ENCODE measurements at regions not wholly inside any gene's neighbourhood (a gene's known extent, or its start where the extent isn't known, plus 50 kb on each side); places are given as distances from the start of the nearest gene placed in this dataset.
A peak's percentile ranks its signal among the peaks of the same experiment; 100 is the strongest.
"Not testable (repeated sequence)": the region's sequence is repeated elsewhere in the genome, so short reads cannot be mapped to it uniquely, and the experiment has no call there.

GRCh38 chr3:124318656-124319055 lies 326.7 kb upstream of the ROPN1 start:
- no peak for DNase-seq

- no peak for DNase-seq
These were observed 329.1 kb upstream of the ROPN1 start for GRCh38 chr3:124320976-124321375.

GRCh38 chr3:124322309-124322880 lies 330.5 kb upstream of the ROPN1 start:
- DNase-seq: no peak

GRCh38 chr3:124322966-124323365 lies 331.0 kb upstream of the ROPN1 start:
- no peak for DNase-seq

- DNase-seq: no peak
These were observed 333.3 kb upstream of the ROPN1 start for GRCh38 chr3:124325248-124325647.

GRCh38 chr3:124329723-124330122 lies 337.8 kb upstream of the ROPN1 start:
- no peak for DNase-seq

GRCh38 chr3:124333931-124334640 lies 342.2 kb upstream of the ROPN1 start:
- no peak for DNase-seq

- DNase-seq: no peak
These were observed 344.2 kb upstream of the ROPN1 start for GRCh38 chr3:124336067-124336656.

- DNase-seq: no peak
These were observed 353.9 kb upstream of the ROPN1 start for GRCh38 chr3:124345845-124346244.

- DNase-seq: no peak
These were observed 354.6 kb upstream of the ROPN1 start for GRCh38 chr3:124346487-124346886.

- DNase-seq: no peak
These were observed 355.5 kb upstream of the ROPN1 start for GRCh38 chr3:124347418-124347817.

- not testable (repeated sequence) for DNase-seq
These were observed 356.6 kb upstream of the ROPN1 start for GRCh38 chr3:124348555-124348954.

GRCh38 chr3:124351430-124352148 lies 359.7 kb upstream of the ROPN1 start:
- DNase-seq: peak; percentile 75

GRCh38 chr3:124352149-124352539 lies 360.2 kb upstream of the ROPN1 start:
- DNase-seq: no peak

- no peak for DNase-seq
These were observed 361.8 kb upstream of the ROPN1 start for GRCh38 chr3:124353691-124354090.

GRCh38 chr3:124354150-124354549 lies 362.2 kb upstream of the ROPN1 start:
- DNase-seq: no peak

- DNase-seq: no peak
These were observed 366.2 kb upstream of the ROPN1 start for GRCh38 chr3:124358156-124358555.

GRCh38 chr3:124360155-124360554 lies 368.2 kb upstream of the ROPN1 start:
- DNase-seq: no peak

GRCh38 chr3:124360563-124360962 lies 368.6 kb upstream of the ROPN1 start:
- DNase-seq: no peak

- no peak for DNase-seq
These were observed 368.7 kb upstream of the UMPS start for GRCh38 chr3:124361566-124361965.

- DNase-seq: no peak
These were observed 367.8 kb upstream of the UMPS start for GRCh38 chr3:124362455-124362854.

- no peak for DNase-seq
These were observed 366.8 kb upstream of the UMPS start for GRCh38 chr3:124363476-124363875.
